GM19240 (cell line): ENCODE measurements at regions not wholly inside any gene's neighbourhood (a gene's known extent, or its start where the extent isn't known, plus 50 kb on each side); places are given as distances from the start of the nearest gene placed in this dataset.

ENCODE experiments used
- DNase-seq: peaks from one replicate; pipeline ENCODE4 v3.0.0; 2011; ENCODE audit warnings: low spot score; ENCODE audit not compliant: insufficient read length

DNA sequence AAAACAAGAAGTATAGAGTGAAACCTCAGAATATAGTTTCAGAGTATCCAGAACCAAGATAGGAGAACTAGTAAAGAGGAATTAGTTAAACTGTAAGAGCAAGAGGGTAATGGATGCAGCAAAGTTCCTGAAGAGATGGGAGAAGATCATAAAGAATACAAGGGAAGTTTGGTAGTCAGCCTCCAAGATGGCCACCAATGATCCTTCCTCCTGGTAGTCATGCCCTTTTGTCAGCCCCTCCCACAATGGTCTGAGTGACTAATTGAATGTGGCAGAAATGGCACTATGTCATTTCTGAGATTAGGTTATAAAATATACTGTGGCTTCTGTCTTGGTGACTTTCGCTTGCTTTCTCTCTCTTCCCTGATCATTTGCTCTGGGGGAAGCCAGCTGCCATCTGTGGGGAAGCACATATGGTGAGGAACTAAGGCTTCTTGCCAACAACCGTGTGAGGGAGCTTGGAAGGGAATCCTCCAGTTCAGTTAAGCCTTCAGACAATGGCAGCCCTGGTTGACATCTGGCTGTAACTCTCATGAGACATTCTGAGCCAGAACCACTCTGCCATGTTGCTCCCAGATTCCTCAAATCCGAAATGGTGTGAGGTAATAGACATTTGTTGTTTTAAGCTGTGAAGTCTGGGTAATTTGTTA lies 55.3 kb upstream of the AMN1 start:
- no peak for DNase-seq

DNA sequence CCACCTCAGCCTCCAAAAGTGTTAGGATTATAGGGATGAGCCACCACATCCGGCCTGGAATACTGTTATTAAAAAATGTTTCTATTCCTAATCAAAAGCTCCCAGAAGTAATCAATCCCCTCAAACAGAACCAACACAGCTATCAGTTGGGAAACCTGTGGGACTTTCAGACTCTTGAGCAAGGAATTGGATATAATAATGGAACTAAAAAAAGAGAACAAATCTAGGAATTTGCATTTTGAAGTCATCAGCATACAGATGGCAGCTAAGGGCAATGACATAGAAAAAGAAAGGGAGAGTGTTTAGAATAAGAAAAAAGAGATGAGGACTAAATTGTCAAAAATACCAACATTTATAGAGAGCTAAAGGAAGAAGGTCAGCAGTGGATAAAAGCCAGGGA lies 54.7 kb upstream of the AMN1 start:
- DNase-seq: no peak

- DNase-seq: no peak
Observed at GRCh38 chr12:31781894-31782540, 53.2 kb upstream of the AMN1 start.

- no peak for DNase-seq
Observed at GRCh38 chr12:31780096-31780495, 51.3 kb upstream of the AMN1 start.

DNA sequence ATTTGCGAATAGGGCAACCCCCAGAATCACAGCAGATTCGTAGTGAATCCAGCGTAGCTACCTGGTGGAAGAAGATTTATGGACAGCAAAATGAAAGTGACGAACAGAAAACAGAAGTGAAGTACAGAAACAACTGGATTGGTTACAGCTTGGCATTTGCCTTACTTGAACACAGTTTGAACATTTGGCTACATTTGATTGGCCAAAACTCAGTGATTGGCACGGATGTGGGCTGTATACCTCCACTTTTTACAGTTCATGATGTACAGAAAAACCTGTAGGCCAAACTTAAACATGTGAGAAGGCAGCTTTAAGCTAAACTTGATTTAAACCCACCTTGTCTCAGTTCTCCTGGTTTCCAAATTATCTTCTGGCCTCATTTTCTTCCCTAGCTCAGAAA lies 49.9 kb upstream of the AMN1 start:
- no peak for DNase-seq
